Thyroid gland (tissue), 4 donors: ENCODE measurements at regions not wholly inside any gene's neighbourhood (a gene's known extent, or its start where the extent isn't known, plus 50 kb on each side); places are given as distances from the start of the nearest gene placed in this dataset.
"Not testable (repeated sequence)": the region's sequence is repeated elsewhere in the genome, so short reads cannot be mapped to it uniquely, and the experiment has no call there.

Experiments used
- CTCF ChIP-seq, 6 experiments: fragments of 200-600 bp in 3 of 6; fragments of 450-650 bp in 3 of 6; sonication (generic) in 3 of 6; IDR thresholded peaks; one replicate each; pipeline ENCODE4 v1.5.1; 2016 to 2019; ENCODE audit warnings: antibody characterized with exemption in 6 of 6, mild to moderate bottlenecking in 2 of 6, inconsistent platforms in 1 of 6, moderate library complexity in 1 of 6
- POLR2A ChIP-seq, 2 donors: fragments of 450-650 bp; IDR thresholded peaks; one replicate each; pipeline ENCODE4 v1.6.1; 2017; ENCODE audit warnings: antibody characterized with exemption in 2 of 2, mild to moderate bottlenecking in 2 of 2, moderate library complexity in 1 of 2

DNA sequence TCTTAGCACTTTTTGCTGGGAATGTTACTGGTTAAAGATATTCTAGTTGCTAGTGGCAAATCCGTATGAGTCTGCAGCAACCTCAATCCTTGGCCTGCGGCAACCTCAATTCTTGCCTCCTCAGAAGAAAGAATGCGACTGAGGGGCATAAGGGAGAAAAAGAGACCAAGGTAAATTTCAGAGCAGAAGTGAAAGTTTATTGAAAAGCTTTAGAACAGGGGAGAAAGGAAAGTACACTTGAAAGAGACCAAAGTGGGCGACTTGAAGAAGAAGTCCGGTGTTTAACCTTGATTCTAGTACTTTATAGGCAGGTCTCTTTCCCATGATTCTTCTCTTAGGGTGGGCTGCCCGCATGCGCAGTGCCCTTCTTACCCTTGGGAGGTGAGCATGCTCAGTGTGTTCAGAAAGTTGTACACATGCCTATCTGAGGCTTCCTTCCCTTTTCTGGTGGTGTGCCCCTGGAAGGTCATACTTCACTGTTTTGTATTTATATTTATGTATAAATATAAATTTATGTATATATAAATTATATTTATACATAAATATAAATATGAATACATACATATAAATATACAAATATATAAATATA lies 1198.8 kb downstream of the RPIA start:
- not testable (repeated sequence) for TF ChIP-seq POLR2A, CTCF (IDR thresholded peaks at IDR 0.05)
